ENCODE measurements at regions not wholly inside any gene's neighbourhood (a gene's known extent, or its start where the extent isn't known, plus 50 kb on each side); places are given as distances from the start of the nearest gene placed in this dataset.
"Not testable (repeated sequence)": the region's sequence is repeated elsewhere in the genome, so short reads cannot be mapped to it uniquely, and the experiment has no call there.

DNA sequence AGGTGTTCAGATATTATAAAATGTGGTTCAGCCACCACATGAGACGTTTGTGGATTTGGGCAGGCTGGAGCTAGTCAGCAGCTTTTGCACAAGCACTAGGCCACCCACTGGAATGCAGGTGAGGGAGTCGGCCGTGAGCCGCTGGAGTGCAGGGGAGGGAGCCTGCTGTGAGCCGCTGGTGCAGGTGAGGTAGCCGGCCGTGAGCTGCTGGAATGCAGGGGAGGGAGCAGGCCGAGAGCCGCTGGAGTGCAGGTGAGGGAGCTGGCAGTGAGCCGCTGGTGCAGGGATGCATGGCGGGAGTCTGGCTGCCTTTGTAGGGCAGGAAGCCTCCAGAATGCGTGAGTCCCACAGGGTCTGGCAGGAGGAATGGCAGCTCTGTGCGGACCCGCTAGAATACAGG, 1907.6 kb upstream of the DEFB115 start (continued):
- TF ChIP-seq, protein P1, sequence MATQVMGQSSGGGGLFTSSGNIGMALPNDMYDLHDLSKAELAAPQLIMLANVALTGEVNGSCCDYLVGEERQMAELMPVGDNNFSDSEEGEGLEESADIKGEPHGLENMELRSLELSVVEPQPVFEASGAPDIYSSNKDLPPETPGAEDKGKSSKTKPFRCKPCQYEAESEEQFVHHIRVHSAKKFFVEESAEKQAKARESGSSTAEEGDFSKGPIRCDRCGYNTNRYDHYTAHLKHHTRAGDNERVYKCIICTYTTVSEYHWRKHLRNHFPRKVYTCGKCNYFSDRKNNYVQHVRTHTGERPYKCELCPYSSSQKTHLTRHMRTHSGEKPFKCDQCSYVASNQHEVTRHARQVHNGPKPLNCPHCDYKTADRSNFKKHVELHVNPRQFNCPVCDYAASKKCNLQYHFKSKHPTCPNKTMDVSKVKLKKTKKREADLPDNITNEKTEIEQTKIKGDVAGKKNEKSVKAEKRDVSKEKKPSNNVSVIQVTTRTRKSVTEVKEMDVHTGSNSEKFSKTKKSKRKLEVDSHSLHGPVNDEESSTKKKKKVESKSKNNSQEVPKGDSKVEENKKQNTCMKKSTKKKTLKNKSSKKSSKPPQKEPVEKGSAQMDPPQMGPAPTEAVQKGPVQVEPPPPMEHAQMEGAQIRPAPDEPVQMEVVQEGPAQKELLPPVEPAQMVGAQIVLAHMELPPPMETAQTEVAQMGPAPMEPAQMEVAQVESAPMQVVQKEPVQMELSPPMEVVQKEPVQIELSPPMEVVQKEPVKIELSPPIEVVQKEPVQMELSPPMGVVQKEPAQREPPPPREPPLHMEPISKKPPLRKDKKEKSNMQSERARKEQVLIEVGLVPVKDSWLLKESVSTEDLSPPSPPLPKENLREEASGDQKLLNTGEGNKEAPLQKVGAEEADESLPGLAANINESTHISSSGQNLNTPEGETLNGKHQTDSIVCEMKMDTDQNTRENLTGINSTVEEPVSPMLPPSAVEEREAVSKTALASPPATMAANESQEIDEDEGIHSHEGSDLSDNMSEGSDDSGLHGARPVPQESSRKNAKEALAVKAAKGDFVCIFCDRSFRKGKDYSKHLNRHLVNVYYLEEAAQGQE (IDR thresholded peaks at IDR 0.05; ENCODE audit: unreplicated experiment): no peak
- TF ChIP-seq STAT1 (IDR thresholded peaks at IDR 0.05; ENCODE audit: unreplicated experiment) (no peak), CREB1 (CRISPR knock-in tag; IDR thresholded peaks at IDR 0.05; ENCODE audit: low read depth) (no peak), EZH2 (IDR thresholded peaks at IDR 0.05; ENCODE audit: low read depth, unreplicated experiment) (no peak), POLR2AphosphoS5 (IDR thresholded peaks at IDR 0.05; ENCODE audit: low read depth) (no peak), ZNF114 (CRISPR knock-in tag; IDR thresholded peaks at IDR 0.05) (no peak), ZNF331 (CRISPR knock-in tag; IDR thresholded peaks at IDR 0.05; ENCODE audit: low read depth) (no peak)
- TF ChIP-seq, protein P2, sequence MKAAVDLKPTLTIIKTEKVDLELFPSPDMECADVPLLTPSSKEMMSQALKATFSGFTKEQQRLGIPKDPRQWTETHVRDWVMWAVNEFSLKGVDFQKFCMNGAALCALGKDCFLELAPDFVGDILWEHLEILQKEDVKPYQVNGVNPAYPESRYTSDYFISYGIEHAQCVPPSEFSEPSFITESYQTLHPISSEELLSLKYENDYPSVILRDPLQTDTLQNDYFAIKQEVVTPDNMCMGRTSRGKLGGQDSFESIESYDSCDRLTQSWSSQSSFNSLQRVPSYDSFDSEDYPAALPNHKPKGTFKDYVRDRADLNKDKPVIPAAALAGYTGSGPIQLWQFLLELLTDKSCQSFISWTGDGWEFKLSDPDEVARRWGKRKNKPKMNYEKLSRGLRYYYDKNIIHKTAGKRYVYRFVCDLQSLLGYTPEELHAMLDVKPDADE (IDR thresholded peaks at IDR 0.05): no peak

DNA sequence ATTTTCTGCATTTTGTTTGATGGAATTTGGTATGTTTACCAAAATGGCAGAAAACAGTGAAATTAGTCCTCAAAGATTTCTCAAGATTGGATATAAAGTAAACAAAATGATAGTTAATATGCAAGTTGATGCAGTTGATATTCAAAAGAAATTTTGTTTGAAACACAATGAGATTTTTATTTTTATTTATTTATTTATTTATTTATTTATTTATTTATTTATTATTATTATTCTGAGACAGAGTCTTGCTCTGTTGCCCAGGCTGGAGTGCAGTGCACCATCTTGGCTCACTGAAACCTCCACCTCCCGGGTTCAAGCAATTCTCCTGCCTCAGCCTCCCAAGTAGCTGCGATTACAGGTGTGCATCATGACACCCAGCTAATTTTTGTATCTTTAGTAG, 1881.5 kb upstream of the DEFB115 start:
- H3K9me3 Mint-ChIP-seq: peaks cover 98% of the 10 kb centered on the region

DNA sequence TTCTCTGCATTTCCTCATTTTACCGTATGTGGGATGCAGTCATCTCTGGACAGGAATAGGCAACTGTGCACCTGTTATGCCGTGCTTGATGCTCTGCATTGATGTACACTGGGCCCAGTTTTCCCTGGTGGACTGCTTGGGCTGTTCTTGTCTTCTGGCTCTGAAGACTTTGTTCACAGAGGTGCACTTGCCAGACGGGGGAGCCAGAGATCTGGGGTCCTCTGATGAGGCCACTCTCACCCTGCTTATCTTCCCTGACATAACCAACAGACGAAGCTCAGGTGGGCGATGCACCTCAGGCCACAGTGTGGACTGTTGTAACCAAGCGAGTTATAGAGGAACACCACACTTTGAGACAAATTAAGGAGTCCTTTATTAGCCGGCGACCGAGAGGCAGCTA, 1864.6 kb upstream of the DEFB115 start:
- not testable (repeated sequence) for H3K27me3 Mint-ChIP-seq (ENCODE audit: insufficient read depth, low read depth, poor library complexity); H2AFZ ChIP-seq; DNase-seq (ENCODE audit: low spot score); ATAC-seq; H3K9me2 ChIP-seq (ENCODE audit: insufficient read depth); H4K20me1 ChIP-seq (replicated peaks; ENCODE audit: insufficient read depth); H3K36me3 ChIP-seq (ENCODE audit: insufficient read depth); H3F3A ChIP-seq (replicated peaks; ENCODE audit: low read depth); H3K4me1 Mint-ChIP-seq; H3K27ac ChIP-seq (ENCODE audit: low read depth); H3K4me3 Mint-ChIP-seq; H3K4me2 ChIP-seq; H3K27me3 ChIP-seq (ENCODE audit: insufficient read depth); H3K4me3 ChIP-seq; H3K79me2 ChIP-seq (replicated peaks; ENCODE audit: insufficient read depth); H3K27ac Mint-ChIP-seq; H3K4me1 ChIP-seq (ENCODE audit: insufficient read depth)
- peaks cover 48% of the 10 kb centered on the region for H3K36me3 Mint-ChIP-seq (ENCODE audit: low read depth)
- peaks cover 98% of the 10 kb centered on the region for H3K9me3 Mint-ChIP-seq

More for the DNA sequence above, 1881.5 kb upstream of the DEFB115 start:
- H3K36me3 ChIP-seq (ENCODE audit: insufficient read depth); H3K4me3 Mint-ChIP-seq; H4K20me1 ChIP-seq (replicated peaks; ENCODE audit: insufficient read depth); DNase-seq (ENCODE audit: low spot score); H3K9me2 ChIP-seq (ENCODE audit: insufficient read depth); H2AFZ ChIP-seq; H3F3A ChIP-seq (replicated peaks; ENCODE audit: low read depth); H3K27ac ChIP-seq (ENCODE audit: low read depth); H3K27me3 ChIP-seq (ENCODE audit: insufficient read depth); ATAC-seq; H3K4me1 Mint-ChIP-seq; H3K4me3 ChIP-seq; H3K79me2 ChIP-seq (replicated peaks; ENCODE audit: insufficient read depth); H3K4me2 ChIP-seq; H3K27me3 Mint-ChIP-seq (ENCODE audit: insufficient read depth, low read depth, poor library complexity); H3K4me1 ChIP-seq (ENCODE audit: insufficient read depth); H3K27ac Mint-ChIP-seq: not testable (repeated sequence)
- H3K36me3 Mint-ChIP-seq (ENCODE audit: low read depth): peaks cover 44% of the 10 kb centered on the region
